ENCODE measurements at regions not wholly inside any gene's neighbourhood (a gene's known extent, or its start where the extent isn't known, plus 50 kb on each side); places are given as distances from the start of the nearest gene placed in this dataset.

GRCh38 chr21:26777166-26777565 is 68.0 kb downstream of the ADAMTS1 start:
- no peaks in the 10 kb centered on the region for H3K27me3 ChIP-seq
- DNase-seq (ENCODE audit: low spot score in 2 of 2): no peak
- WGBS: 93% methylated on average over 5 of the region's 5 CpGs
- TF ChIP-seq POLR2A (IDR thresholded peaks at IDR 0.05) (no peak), EP300 (IDR thresholded peaks at IDR 0.05) (no peak), POLR2AphosphoS5 (IDR thresholded peaks at IDR 0.05) (no peak)
- TF ChIP-seq, protein P1, sequence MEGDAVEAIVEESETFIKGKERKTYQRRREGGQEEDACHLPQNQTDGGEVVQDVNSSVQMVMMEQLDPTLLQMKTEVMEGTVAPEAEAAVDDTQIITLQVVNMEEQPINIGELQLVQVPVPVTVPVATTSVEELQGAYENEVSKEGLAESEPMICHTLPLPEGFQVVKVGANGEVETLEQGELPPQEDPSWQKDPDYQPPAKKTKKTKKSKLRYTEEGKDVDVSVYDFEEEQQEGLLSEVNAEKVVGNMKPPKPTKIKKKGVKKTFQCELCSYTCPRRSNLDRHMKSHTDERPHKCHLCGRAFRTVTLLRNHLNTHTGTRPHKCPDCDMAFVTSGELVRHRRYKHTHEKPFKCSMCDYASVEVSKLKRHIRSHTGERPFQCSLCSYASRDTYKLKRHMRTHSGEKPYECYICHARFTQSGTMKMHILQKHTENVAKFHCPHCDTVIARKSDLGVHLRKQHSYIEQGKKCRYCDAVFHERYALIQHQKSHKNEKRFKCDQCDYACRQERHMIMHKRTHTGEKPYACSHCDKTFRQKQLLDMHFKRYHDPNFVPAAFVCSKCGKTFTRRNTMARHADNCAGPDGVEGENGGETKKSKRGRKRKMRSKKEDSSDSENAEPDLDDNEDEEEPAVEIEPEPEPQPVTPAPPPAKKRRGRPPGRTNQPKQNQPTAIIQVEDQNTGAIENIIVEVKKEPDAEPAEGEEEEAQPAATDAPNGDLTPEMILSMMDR (IDR thresholded peaks at IDR 0.05): no peak
- no peaks in the 10 kb centered on the region for H3K4me1 ChIP-seq
- no peaks in the 10 kb centered on the region for H3K36me3 ChIP-seq
- H3K9me3 ChIP-seq: no peaks in the 10 kb centered on the region
- H3K4me3 ChIP-seq: no peak overlapping the region
- H3K27ac ChIP-seq: no peak overlapping the region

DNA sequence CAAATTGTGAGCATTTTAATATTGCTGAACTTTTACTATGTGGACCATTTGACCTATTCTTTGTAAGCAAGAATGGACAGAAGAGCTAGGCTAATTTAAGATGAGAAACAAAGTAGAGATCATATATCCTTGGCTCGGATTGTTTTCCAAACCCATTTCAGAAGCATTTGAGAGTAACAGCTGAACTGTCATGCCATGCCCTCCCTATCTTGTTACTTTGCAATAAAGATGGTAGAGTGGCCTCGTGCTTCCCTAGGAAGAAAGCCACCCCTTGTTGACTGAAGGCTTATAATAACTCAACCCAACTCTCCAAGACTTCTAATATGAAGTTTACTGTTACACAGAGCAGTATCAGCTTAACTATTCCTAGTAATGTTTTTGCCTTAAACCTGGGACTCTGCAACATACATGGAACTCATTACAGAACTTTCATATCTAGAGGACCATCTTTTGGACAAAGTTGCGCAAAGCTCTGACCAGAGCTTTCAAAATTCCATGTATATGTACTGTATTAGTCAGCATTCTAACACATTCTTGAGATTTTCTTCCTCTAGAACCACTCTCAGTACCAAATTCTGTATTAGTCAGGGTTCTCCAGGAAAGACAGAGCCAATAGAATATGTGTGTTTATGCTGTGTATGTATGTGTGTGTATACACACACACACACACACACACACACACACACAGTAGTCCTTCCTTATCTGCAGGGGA is 68.7 kb downstream of the ADAMTS1 start:
- no peak overlapping the region for H3K4me3 ChIP-seq
- 91% methylated on average over 3 of the region's 3 CpGs for WGBS

DNA sequence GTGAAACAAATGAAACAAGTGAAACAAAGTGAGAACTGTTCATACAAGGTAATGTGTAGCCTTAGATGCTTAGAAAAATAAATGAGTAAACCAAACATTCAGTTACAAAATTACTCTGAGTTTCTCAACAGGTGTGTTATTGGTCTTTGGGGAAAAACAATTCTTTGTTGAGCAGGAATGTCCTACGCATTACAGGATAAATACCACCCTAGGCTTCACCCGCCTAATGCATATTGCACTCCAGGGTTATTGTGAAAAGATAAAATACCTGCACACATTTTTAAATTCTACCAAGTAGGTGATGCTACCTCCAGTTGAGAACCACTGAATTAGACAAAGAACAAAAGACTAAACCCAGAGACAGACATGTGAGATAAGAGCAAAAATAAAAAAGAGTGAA is 72.2 kb downstream of the ADAMTS1 start:
- Histone ChIP-seq H3K9me3 (no peaks in the 10 kb centered on the region), H3K36me3 (no peaks in the 10 kb centered on the region), H3K27ac (no peak overlapping the region), H3K4me3 (no peak overlapping the region), H3K4me1 (no peaks in the 10 kb centered on the region), H3K27me3 (no peaks in the 10 kb centered on the region)
- TF ChIP-seq, protein P1 (IDR thresholded peaks at IDR 0.05): no peak
- TF ChIP-seq POLR2AphosphoS5 (IDR thresholded peaks at IDR 0.05): no peak
- TF ChIP-seq POLR2A (IDR thresholded peaks at IDR 0.05): no peak
- no peak for TF ChIP-seq EP300 (IDR thresholded peaks at IDR 0.05)
- no peak for DNase-seq (ENCODE audit: low spot score in 2 of 2)
- 92% methylated on average over 2 of the region's 2 CpGs for WGBS

More for the DNA sequence above, 68.7 kb downstream of the ADAMTS1 start:
- H3K27me3 ChIP-seq: no peaks in the 10 kb centered on the region
- no peaks in the 10 kb centered on the region for H3K9me3 ChIP-seq
- no peaks in the 10 kb centered on the region for H3K4me1 ChIP-seq
- no peak for DNase-seq (ENCODE audit: low spot score in 2 of 2)
- TF ChIP-seq, protein P1 (IDR thresholded peaks at IDR 0.05): no peak
- no peak for TF ChIP-seq POLR2AphosphoS5 (IDR thresholded peaks at IDR 0.05)
- no peak for TF ChIP-seq EP300 (IDR thresholded peaks at IDR 0.05)
- TF ChIP-seq POLR2A (IDR thresholded peaks at IDR 0.05): no peak
- H3K36me3 ChIP-seq: no peaks in the 10 kb centered on the region
- H3K27ac ChIP-seq: no peak overlapping the region

DNA sequence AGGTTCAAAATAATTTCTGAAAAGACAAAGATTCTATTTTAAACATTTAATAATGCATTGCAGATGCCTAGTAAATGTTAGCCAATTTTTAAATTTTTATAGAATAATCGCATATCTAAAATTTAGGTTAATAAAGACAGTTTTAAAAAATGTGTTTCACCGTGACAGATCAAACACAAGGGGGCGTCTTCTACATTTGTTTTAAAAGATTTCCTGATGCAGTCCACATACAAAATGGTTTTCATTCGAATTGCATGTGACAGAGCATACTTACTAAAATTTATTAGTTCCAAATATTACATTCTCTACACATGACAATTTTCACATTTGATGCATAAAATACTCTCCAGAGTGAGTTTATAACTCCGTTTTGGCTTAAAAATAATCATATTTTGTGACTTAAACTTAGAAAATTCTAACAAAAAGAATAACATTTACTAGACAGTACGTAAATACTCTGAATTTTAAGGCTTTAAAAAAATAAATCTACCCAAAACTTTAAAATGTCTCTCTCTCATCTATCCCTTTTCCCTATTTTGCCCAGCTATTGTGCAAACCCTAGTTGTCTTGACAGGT is 75.5 kb downstream of the ADAMTS1 start:
- no peak overlapping the region for H3K4me3 ChIP-seq
- TF ChIP-seq EP300 (IDR thresholded peaks at IDR 0.05): no peak
- TF ChIP-seq, protein P1 (IDR thresholded peaks at IDR 0.05): peak; percentile 10 to 37
- H3K36me3 ChIP-seq: no peaks in the 10 kb centered on the region
- WGBS: 30% methylated on average over 6 of the region's 6 CpGs
- H3K27ac ChIP-seq: no peak overlapping the region
- H3K9me3 ChIP-seq: no peaks in the 10 kb centered on the region
- no peaks in the 10 kb centered on the region for H3K4me1 ChIP-seq
- DNase-seq (ENCODE audit: low spot score in 2 of 2): no peak
- no peaks in the 10 kb centered on the region for H3K27me3 ChIP-seq

GRCh38 chr21:26766826-26767325 is 78.3 kb downstream of the ADAMTS1 start:
- Histone ChIP-seq H3K27me3 (no peaks in the 10 kb centered on the region), H3K27ac (no peak overlapping the region), H3K9me3 (no peaks in the 10 kb centered on the region), H3K4me1 (no peaks in the 10 kb centered on the region), H3K4me3 (no peak overlapping the region), H3K36me3 (no peaks in the 10 kb centered on the region)
- no peak for DNase-seq (ENCODE audit: low spot score in 2 of 2)
- WGBS: 72% methylated on average over 6 of the region's 6 CpGs
- TF ChIP-seq, protein P1 (IDR thresholded peaks at IDR 0.05): no peak
- TF ChIP-seq EP300 (IDR thresholded peaks at IDR 0.05) (no peak), POLR2AphosphoS5 (IDR thresholded peaks at IDR 0.05) (no peak), POLR2A (IDR thresholded peaks at IDR 0.05) (no peak)

All from suprapubic skin (tissue), 4 donors.